SIG-M5 treated with dmso at 0.1 percent for 504 hours (cell line): ENCODE measurements at regions not wholly inside any gene's neighbourhood (a gene's known extent, or its start where the extent isn't known, plus 50 kb on each side); places are given as distances from the start of the nearest gene placed in this dataset.

Experiments
- DNase-seq: peaks from one replicate; lab custom pipeline; 2025; ENCODE audit not compliant: unreplicated experiment; lab: John Stamatoyannopoulos, UW

DNA sequence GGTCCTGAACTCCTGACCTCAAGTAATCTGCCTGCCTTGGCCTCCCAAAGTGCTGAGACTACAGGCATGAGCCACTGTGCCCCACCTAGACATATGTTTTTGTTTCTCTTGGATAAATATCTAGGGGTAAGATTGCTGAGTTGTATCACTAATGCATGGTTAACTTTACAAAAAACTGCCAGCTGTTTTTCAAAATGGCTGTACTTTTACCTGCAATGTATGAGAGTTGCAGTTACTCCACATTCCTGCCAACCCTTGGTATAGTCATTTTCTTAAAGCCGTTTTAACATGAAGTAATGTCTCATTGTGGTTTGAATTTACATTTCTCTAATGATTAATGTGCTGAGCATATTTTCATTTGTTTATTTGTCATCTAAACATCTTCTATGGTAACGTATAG, 289.7 kb downstream of the UTRN start:
- DNase-seq, result no peak

DNA sequence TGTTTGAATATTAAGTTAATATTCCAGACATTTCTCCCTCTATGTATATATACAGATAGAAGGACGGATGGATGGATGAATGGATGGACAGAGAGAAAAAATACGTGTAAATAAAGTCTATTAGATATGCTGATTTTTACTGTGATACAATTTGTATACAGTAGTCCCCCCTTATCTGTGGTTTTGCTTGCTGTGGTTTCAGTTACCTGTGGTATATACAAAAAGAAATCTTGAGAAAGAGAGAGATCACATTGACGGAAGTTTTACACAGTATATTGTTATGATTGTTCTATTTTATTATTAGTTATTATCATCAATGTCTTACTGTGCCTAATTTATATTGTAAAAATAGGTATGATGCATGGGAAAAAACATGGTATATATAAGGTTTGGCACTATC, 290.2 kb downstream of the UTRN start:
- no peak for DNase-seq

DNA sequence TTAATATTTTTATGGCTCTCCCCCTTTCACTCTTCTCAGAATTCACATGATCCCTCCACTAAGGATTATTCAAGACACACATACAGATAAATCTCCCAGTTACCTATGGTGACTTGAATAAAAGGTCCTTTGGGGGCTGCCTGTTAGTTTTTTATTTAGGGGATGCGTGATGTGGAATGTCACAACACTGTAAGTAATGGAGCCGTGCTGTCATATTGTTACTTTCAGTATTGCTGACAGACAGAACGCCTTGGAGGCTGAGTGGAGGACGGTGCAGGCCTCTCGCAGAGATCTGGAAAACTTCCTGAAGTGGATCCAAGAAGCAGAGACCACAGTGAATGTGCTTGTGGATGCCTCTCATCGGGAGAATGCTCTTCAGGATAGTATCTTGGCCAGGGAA, 291.7 kb downstream of the UTRN start:
- no peak for DNase-seq

DNA sequence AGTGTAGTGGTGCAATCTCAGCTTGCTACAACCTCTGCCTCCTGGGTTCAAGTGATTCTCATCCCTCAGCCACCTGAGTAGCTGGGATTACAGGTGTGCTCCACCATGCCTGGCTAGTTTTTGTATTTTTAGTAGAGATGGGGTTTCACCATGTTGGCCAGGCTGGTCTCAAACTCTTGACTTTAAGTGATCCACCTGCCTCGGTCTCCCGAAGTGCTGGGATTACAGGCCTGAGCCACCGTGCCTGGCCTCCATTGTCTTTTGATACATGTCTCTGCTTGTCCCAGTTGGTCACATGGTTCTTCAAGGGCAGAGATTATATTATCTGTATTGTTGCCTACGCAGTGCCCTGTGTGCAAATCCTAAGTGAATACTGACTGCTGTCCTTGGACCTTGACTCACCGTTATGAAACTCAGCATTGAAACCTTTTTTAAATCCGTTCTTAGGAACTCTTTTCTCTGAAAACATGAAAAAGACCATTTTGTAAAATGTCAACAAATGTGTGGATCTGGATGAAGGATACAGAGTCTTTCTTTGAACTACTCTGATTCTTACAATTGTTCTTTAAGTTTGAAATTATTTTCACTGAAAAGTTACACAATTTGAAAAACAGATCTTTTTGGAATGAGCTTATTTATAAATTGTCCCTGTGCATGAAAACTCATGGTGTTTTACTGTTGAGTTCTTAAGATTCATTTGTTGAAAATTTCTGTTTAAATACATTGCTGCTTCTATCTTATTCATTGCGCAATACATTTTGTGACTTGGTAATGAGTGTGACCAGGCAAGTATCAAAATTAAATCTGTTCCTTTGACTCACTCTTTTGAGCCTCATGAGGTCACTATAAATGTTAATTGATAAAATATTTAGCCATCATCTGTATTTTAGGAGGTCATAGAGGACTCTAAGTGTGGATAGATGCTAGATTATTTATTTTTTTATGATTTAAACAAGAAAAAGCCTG, 293.5 kb downstream of the UTRN start:
- DNase-seq, result no peak

DNA sequence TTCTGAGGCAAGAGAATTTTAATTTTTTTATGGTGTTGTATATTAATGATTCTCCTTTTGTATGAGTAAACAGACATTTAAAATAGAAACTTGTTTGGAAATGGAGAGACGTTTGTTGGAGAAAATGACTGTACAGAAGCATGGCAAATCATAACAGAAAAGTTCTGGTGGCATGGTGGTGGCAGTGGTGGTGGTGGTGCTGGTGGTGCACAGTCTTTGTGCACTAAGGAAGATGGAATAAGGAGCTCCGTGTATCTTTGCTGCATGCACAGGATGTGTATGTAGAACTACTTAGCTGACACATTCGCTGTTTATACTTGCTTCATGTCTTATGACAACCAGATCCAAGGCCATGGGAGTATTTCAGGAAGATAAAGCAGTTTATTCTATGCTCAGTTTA, 294.9 kb downstream of the UTRN start:
- DNase-seq, result no peak

DNA sequence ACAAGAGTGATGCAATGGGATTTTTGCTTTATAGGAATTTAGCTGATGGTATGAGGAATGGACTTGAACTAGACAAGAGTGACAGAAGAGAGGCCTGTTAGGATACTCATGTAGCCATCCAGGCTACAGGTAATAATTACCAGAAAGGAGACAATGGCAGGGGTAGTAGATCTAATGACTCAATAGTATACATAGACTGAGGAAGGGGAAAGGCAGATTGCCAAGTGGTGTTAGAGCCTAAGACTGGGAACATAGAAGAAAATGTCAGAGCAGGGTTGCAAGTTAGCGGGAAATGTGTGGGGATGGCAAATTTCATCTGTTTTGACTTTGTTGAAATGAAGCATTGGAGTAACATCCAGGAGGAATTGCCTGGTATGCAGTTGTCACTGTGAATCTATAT, 295.6 kb downstream of the UTRN start:
- DNase-seq, result no peak

DNA sequence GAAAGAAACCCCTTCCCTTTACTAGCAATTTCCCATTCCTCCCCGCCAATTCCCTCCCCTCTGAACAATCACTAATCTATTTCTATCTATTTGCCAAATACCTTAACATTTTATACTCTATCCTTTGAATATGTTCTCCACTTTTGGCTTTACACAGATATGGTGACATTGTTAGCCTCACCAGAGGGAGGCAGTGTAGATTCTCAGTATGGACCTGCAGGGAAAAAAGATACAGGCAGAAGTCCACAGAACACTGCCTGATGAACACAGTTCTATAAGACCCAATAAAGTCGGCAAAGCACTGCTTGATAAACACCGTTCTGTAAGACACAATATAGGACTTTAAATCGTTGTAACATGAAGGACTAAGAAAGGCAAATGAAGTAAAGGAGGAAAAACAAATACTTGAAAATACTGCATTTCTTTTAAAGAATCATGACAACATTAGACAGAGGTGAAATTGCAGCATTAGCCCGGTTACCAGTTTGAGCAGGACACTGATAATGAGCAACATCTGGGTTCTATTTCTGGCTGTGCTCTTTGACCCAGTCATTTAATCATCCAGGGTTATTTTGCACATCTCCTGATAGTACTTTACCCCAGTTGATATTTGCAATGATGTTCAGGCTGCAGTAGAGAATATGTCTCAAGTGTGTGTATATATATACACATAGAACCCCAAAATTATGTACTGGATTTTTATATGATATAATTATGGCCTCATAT, 296.8 kb downstream of the UTRN start:
- DNase-seq, result peak; percentile 33

DNA sequence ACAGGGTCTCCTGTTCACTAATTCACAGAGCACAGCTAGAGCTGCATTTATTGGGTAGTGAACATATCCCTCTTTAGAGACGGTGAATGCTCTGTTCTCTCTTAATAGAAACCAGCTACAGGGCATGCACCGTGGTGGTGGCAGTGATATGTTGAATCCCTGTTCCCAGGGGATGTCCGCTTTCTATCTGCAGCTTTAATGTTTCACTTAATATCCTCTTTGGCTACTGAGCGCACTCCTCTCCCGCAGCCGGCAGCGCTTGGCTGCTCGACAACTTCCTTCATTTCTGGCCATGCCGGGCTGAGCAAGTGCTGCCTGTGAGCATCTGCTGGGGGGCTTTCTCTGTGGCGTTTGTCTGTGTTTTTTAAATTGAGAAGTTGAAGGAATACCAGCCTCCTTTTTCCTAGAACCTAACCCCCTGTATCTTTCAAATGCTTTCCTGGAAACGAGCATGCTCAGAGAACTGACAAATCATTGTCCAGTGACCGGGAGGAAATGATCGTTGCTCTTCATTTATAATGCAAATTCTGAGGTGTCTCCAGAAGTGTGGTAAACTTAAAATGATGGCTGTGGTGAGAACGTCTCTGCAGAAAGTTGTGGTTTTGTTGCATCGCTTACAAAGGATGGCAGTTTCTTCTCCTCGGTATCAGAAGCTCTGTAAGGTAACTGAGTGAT, 297.9 kb downstream of the UTRN start:
- peak; percentile 31 for DNase-seq

DNA sequence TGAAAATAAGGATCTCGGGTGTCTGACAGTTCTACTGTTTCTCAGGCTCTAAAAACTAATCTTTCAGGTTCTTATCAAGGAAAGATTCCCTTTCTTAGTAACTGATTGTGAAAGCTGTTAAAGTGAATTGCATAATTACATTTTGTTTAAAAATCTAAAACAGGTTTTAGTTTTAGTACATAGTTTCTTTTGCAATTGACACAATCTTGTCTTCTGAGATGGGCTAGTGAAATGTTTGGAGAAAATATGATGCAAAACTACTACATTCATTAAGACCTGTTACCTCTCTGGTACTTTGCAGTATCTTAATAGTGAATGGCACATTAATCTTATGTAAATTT, 298.4 kb downstream of the UTRN start:
- no peak for DNase-seq

DNA sequence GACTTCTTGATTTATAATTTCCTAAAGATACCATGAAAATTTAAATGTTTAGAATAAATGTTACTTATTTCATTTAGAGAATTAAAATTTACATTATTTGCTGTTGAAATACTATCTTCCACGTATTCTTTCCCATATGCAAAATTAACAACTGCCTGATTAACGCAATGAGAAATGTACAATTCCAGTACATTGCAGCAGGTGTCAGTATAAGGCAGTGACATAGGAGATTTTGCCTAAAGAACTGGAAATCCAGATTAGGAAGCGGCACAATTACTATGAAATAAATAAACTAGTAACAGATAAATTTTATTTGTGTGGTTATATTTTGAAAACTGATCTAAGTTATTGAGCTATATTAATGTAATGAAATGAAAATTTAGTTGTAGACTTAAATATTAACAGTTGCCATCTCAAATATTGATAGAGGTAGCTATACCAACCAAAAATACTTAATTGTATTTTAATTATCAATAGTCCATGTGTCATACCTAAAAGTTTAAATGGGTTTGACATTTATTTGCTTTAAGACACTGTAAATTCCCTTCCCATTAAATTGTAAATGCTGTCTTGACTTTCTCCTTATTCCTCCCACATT, 300.2 kb downstream of the UTRN start:
- DNase-seq, result peak; percentile 43

DNA sequence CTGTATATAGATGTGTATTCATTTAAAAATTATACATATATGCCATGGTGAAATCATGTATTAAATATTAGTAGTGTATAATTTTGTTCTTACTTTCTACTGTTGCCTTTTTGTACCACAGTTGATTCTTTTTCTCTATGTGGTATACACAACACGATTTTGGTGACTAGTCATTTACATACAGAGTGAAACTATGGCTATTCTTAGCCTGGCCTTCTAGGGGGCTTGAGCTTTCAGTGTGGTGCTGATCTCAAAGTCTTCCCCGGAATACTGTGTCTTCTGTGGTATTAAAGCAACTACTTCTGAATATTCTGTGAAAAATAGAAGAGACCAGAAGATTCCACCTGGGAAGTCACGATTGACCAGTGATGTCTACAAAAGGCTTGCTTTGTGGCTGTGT, 301.9 kb downstream of the UTRN start:
- no peak for DNase-seq

DNA sequence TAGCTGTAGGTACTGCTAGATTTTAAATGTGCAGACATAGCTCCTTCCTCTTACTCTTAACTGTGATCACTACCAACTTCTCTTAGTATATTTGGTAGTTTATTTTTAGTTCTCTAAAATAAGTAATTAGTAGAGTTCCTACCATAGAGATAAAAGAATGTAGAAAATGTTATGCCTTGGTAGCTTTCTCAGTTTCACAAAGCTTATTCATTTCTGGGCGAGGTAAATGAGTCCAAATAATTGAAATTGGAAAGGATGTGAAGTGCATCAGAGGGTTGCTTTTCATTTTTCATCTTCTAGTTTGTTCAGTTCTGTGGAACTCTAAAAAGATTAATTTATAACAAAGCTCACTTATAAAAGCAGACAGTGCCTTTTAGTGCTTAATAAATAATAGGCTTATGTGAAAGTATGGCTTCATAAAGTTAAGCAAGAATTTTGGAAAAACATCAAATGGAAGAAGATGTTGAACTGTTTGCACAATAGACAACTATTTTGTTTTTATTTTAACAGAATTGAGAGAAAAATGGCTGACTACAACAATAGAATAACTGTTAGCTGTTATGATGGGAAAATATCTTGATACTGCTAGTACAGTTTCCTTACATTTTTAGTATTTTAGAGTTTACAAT, 303.7 kb downstream of the UTRN start:
- DNase-seq, result no peak

DNA sequence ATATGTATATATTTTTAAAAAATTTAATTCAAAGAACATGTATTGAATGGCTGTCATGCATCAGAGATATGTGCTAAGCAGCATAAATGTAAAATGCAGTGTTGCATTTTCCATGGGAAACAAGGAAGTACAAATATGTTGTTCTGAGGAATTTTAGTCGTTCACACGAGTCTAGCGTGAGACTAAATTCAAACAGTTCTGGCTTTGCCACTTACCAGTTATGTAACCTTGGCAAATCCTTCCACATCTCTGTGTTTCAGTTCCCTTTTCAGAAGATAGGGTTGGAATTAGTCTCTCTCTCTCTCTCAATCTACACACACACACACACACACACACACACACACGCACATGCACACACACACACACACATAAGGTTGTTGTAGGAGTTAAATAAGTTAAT, 305.4 kb downstream of the UTRN start:
- DNase-seq, result peak; percentile 61

DNA sequence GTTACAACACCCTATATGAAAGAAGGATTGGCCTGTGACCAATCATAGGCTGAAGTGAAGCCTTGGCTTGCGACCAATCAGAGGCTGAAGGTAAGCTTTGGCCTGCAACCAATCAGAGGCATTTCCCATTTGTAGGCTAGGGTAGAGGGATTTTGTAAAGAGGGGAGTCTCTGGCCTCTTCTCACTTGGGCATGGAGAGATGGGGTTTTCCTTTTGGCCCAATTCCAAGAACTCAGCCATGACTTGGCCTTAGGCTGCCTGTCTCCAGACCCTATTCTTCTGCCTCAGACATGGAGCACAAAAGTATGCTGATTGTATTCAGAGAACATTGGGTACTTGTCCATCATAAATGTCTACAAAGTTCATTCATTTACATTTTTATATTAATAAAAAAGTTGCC, 308.3 kb downstream of the UTRN start:
- DNase-seq, result no peak

DNA sequence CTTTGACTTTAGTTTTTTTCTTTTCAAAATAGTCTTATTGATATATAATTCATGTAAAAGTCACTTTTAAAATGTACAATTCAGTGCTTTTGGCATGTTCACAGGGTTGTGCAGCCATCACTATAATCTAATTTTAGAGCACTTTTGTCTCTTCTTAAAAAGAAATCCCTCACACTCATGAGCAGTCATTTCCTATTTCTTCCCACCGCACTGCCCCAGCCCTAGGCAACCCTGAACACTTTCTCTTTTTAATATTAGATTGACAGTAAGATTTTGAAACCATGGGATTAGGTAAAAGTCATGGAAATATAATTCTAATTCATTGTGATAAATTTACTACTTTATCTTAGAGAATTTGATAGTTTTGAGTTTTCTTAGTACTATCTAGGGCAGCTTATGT, 309.4 kb downstream of the UTRN start:
- no peak for DNase-seq

DNA sequence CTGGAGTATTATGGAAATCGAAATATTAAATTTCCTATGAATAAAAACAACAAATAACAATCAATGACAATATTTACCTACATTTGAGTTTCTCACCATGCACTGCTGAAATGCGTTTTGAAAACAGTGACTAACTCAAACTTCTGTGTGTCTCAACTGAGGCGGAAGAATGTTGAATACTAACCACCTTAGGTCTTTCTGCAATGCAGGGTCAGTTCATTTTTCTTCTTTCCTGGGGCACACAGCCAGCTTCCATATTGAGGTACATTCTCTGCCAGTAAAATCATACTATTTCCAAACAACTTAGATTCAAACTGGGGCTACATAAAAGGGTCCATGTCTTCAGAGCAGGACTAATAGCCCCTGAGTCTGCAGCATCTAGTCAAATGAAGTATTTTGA, 310.1 kb downstream of the UTRN start:
- DNase-seq, result no peak

DNA sequence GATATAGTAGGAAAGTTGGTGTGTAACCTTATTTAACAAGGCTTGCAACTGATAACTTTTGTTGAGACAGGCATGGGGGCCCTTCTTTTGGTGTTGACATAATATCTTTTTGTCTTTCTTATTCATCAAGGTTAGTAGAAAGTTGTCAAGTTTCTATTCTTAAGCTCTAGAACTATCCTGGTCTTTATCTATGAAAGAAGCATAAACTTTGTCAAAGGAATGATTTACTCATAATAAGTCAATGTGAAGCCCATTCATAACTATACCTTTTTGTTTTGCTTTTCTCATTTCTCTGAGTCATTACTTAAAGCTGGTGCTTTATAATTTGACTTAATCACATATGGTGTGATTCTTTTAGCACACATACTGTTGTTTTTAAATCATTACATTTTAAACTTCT, 312.4 kb downstream of the UTRN start:
- DNase-seq, result no peak

DNA sequence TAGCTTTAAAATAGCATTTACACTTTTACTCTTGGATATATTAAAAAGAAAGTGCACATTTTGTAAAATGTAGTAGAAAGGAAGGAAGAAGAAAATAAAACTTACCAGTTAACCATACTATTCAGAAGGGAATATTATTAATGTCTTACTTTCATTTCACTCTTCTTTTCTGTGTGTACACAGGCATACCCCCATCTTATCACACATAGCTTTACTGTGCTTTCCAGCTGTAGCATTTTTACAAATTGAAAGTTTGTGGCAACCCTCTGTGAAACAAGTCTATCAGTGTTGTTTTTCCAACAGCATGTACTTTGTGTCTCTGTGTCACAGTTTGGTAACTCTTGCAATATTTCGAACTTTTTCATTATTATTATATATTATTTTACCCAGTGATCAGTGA, 314.5 kb downstream of the UTRN start:
- no peak for DNase-seq

DNA sequence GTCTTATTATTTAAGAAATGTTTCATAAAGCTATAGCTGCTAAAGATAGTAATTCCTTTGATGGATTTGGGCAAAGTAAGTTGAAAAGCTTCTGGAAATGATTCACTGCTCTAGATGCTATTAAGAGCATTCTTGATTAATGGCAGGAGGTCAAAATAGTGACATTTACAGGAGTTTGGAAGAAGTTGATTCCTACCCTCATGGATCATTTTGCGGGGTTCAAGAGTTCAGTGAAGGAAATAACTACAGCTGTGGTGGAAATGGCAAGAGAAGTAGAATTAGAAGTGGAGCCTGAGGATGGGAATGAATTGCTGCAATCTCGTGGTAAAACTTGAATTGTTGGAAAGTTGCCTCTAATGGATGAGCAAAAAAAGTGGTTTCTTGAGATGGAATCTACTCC, 316.1 kb downstream of the UTRN start:
- no peak for DNase-seq

DNA sequence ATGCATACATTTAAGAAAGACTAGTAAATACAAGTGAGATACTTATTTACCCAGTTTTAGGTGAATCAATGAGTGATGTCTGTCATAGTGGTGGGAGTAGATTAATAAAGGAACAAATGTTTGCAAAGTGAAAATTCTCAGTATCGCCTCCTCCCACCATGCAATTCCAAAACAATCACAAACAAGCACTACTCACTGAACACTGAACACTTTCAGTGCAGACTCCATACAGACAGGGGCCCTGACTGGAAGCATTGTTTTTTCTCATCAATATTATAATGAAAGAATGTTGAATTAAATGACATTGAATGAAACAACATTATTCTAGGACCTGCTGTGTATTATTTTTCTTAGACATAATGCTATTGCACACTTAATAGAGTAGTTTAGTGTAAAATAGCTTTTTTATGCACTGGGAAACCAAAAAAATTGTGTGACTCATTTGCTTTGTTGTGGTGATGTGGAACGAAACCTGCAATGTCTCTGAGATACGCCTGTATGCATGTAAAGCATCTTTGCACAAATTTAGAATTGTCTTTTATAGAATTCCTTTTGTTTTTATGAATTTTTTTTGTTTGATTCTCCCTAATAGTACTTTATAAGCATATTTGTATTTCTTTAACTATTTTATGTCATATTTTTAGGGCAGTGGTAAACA, 317.5 kb downstream of the UTRN start:
- no peak for DNase-seq

DNA sequence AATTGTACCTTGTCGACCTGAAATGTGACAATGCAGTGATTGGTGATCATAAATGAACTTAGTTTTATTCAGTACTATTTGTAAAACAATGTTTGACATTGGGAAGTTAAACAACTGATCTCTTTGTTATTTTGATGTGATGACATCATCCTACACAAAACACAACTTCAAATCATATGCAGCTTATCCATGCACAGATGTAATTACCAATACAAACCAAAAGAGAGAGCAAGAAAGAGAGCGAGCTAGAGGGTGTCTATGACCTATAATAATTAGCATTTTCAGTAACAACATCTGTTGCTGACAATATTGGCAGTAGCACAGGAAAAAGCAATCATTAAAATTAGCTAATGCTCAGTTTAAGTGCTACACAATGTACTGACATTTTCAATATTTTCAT, 320.9 kb downstream of the UTRN start:
- DNase-seq, result no peak
